Upper lobe of left lung (tissue), 4 donors: ENCODE measurements at regions not wholly inside any gene's neighbourhood (a gene's known extent, or its start where the extent isn't known, plus 50 kb on each side); places are given as distances from the start of the nearest gene placed in this dataset.

Experiments used
- CTCF ChIP-seq, 6 experiments: fragments of 450-650 bp in 4 of 6; fragments of 200-600 bp in 2 of 6; sonication (generic) in 2 of 6; IDR thresholded peaks; one replicate each; pipeline ENCODE4 v1.5.1; 2016 to 2019; ENCODE audit warnings: antibody characterized with exemption in 6 of 6
- EP300 ChIP-seq, 4 donors: sonication (generic); formaldehyde crosslinking; IDR thresholded peaks; one replicate each; pipeline ENCODE4 v1.5.1; 2017; ENCODE audit warnings: antibody characterized with exemption in 4 of 4, control low read depth in 2 of 4
- POLR2A ChIP-seq, 4 donors: fragments of 450-650 bp; IDR thresholded peaks; one replicate each; pipeline ENCODE4 v1.5.1; 2016 to 2017; ENCODE audit warnings: antibody characterized with exemption in 4 of 4, mild to moderate bottlenecking in 2 of 4
- POLR2AphosphoS5 ChIP-seq, 2 donors: sonication (generic); formaldehyde crosslinking; IDR thresholded peaks; one replicate each; pipeline ENCODE4 v1.5.1; 2017; ENCODE audit warnings: antibody characterized with exemption in 2 of 2

- no peak for TF ChIP-seq CTCF (IDR thresholded peaks at IDR 0.05)
- TF ChIP-seq EP300 (IDR thresholded peaks at IDR 0.05): no peak
- no peak for TF ChIP-seq POLR2A (IDR thresholded peaks at IDR 0.05)
- no peak for TF ChIP-seq POLR2AphosphoS5 (IDR thresholded peaks at IDR 0.05)
These were observed 387.1 kb downstream of the DHX35 start for GRCh38 chr20:39349240-39349639.
